ENCODE measurements at regions not wholly inside any gene's neighbourhood (a gene's known extent, or its start where the extent isn't known, plus 50 kb on each side); places are given as distances from the start of the nearest gene placed in this dataset.

DNA sequence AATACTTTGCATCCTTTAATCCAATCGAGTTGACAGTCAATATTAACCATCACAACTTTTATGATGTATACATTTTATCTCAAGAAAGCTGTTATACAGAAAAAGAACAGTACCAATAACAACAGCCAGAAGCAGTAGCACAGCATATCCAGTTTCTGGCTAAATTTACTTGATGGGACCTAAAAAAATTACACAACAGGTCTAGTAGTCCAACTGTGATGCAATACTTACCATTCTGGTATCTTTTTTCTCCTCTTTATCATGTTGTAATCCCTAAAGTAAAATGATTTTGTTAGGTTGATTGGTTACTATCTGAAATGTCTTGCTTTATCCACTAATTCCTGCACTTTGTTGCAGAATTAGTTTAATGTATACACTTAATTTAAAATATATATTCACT lies 1150.6 kb downstream of the FAT4 start:
- TF ChIP-seq, protein P1, sequence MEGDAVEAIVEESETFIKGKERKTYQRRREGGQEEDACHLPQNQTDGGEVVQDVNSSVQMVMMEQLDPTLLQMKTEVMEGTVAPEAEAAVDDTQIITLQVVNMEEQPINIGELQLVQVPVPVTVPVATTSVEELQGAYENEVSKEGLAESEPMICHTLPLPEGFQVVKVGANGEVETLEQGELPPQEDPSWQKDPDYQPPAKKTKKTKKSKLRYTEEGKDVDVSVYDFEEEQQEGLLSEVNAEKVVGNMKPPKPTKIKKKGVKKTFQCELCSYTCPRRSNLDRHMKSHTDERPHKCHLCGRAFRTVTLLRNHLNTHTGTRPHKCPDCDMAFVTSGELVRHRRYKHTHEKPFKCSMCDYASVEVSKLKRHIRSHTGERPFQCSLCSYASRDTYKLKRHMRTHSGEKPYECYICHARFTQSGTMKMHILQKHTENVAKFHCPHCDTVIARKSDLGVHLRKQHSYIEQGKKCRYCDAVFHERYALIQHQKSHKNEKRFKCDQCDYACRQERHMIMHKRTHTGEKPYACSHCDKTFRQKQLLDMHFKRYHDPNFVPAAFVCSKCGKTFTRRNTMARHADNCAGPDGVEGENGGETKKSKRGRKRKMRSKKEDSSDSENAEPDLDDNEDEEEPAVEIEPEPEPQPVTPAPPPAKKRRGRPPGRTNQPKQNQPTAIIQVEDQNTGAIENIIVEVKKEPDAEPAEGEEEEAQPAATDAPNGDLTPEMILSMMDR (IDR thresholded peaks at IDR 0.05; ENCODE audit: insufficient read depth, low read length): no peak
- TF ChIP-seq, protein P2, sequence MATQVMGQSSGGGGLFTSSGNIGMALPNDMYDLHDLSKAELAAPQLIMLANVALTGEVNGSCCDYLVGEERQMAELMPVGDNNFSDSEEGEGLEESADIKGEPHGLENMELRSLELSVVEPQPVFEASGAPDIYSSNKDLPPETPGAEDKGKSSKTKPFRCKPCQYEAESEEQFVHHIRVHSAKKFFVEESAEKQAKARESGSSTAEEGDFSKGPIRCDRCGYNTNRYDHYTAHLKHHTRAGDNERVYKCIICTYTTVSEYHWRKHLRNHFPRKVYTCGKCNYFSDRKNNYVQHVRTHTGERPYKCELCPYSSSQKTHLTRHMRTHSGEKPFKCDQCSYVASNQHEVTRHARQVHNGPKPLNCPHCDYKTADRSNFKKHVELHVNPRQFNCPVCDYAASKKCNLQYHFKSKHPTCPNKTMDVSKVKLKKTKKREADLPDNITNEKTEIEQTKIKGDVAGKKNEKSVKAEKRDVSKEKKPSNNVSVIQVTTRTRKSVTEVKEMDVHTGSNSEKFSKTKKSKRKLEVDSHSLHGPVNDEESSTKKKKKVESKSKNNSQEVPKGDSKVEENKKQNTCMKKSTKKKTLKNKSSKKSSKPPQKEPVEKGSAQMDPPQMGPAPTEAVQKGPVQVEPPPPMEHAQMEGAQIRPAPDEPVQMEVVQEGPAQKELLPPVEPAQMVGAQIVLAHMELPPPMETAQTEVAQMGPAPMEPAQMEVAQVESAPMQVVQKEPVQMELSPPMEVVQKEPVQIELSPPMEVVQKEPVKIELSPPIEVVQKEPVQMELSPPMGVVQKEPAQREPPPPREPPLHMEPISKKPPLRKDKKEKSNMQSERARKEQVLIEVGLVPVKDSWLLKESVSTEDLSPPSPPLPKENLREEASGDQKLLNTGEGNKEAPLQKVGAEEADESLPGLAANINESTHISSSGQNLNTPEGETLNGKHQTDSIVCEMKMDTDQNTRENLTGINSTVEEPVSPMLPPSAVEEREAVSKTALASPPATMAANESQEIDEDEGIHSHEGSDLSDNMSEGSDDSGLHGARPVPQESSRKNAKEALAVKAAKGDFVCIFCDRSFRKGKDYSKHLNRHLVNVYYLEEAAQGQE (IDR thresholded peaks at IDR 0.05; ENCODE audit: insufficient replicate concordance, low read depth): no peak
- TF ChIP-seq POLR2AphosphoS5 (IDR thresholded peaks at IDR 0.05; ENCODE audit: low read depth) (no peak), SPI1 (IDR thresholded peaks at IDR 0.05; ENCODE audit: borderline replicate concordance, low read depth) (no peak), GABPA (IDR thresholded peaks at IDR 0.05; ENCODE audit: low read depth) (no peak)

Measured in HL-60 (cell line).